GM12878 (cell line): ENCODE measurements at regions not wholly inside any gene's neighbourhood (a gene's known extent, or its start where the extent isn't known, plus 50 kb on each side); places are given as distances from the start of the nearest gene placed in this dataset.

Source experiments
- ATAC-seq: fragments of 200-7000 bp; cut with Tn5 transposase; 3 replicates; pipeline ENCODE4 v1.9.1; 2020; ENCODE audit warnings: mild to moderate bottlenecking, moderate library complexity
- BruUV-seq: library from RNA; stranded (reverse); fragments of 400-500 nt; replicated peaks from 2 replicates; lab custom pipeline; 2021; lab: Mats Ljungman, UMichigan
- CTCF ChIA-PET: fragments of 300-600 bp; sonication (Branson Sonifier 250); formaldehyde crosslinking; extraction: SDS; loops from one replicate; lab custom pipeline; 2021; ENCODE audit warnings: inconsistent platforms; lab: Yijun Ruan, JAX
- POLR2A ChIA-PET: fragments of 350-600 bp; formaldehyde crosslinking; extraction: SDS; loops from one replicate; lab custom pipeline; 2021; ENCODE audit warnings: inconsistent platforms; lab: Charles Lee
- RAD21 ChIA-PET: fragments of 300-600 bp; sonication (Branson Sonifier 250); formaldehyde crosslinking; loops from one replicate; lab custom pipeline; 2023; ENCODE audit warnings: antibody characterized with exemption; ENCODE audit not compliant: unreplicated experiment; lab: Charles Lee
- SMC1A ChIA-PET: fragments of 300-600 bp; sonication (Branson Sonifier 250); formaldehyde crosslinking; loops from one replicate; lab custom pipeline; 2023; ENCODE audit not compliant: unreplicated experiment, uncharacterized antibody; lab: Charles Lee
- DNase-seq: peaks from one replicate; pipeline ENCODE4 v3.0.0-alpha.2; 2011; ENCODE audit warnings: low read depth, low spot score
- FAIRE-seq: peaks from 3 replicates; lab custom pipeline; 2011; peaks lifted over from hg19 to GRCh38; lab: Jason Lieb, UNC
- H2AFZ ChIP-seq: 2 replicates; pipeline ENCODE4 v1.6.0; 2011; ENCODE audit warnings: low read depth, low read length, control low read depth; ENCODE audit not compliant: control insufficient read depth
- H3K27ac ChIP-seq: 2 replicates; pipeline ENCODE4 v1.5.1; 2011; ENCODE audit warnings: control low read depth; ENCODE audit not compliant: control insufficient read depth, insufficient read depth
- H3K27me3 ChIP-seq, 2 experiments: replicated peaks in 1 of 2; 2 replicates each; pipeline versions ENCODE4 v1.6.0 to v1.6.1; 2011; ENCODE audit warnings: low read length in 1 of 2; ENCODE audit not compliant: control insufficient read depth in 2 of 2, insufficient read depth in 2 of 2
- H3K36me3 ChIP-seq, 2 experiments: 2 replicates each; pipeline ENCODE4 v1.5.1; 2011; ENCODE audit warnings: low read length in 1 of 2; ENCODE audit not compliant: control insufficient read depth in 2 of 2, insufficient read depth in 2 of 2
- H3K4me1 ChIP-seq: 2 replicates; pipeline ENCODE4 v1.6.1; 2011; ENCODE audit warnings: mild to moderate bottlenecking, low read length, moderate library complexity, mixed read lengths; ENCODE audit not compliant: control insufficient read depth, insufficient read depth
- H3K4me2 ChIP-seq: 2 replicates; pipeline ENCODE4 v1.6.0; 2011; ENCODE audit warnings: control low read depth; ENCODE audit not compliant: control insufficient read depth, insufficient read depth
- H3K4me3 ChIP-seq: fragments of 200-600 bp; sonication (generic); 2 replicates; pipeline ENCODE4 v1.5.1; 2016
- H3K79me2 ChIP-seq: 2 replicates; pipeline ENCODE4 v1.6.0; 2011; ENCODE audit warnings: low read length; ENCODE audit not compliant: control insufficient read depth, insufficient read depth
- H3K9ac ChIP-seq: 2 replicates; pipeline ENCODE4 v1.8.0; 2011; ENCODE audit warnings: low read length, control low read depth, mixed read lengths; ENCODE audit not compliant: control insufficient read depth, insufficient read depth
- H3K9me3 ChIP-seq: replicated peaks from 3 replicates; pipeline ENCODE4 v1.5.1; 2011; ENCODE audit warnings: mild to moderate bottlenecking, low read length; ENCODE audit not compliant: control insufficient read depth, insufficient read depth
- H4K20me1 ChIP-seq: 2 replicates; pipeline ENCODE4 v1.6.0; 2011; ENCODE audit not compliant: control insufficient read depth, insufficient read depth
- BACH1 ChIP-seq: fragments of 450-650 bp; IDR thresholded peaks from 2 replicates; pipeline ENCODE4 v1.6.1; 2017; ENCODE audit warnings: mild to moderate bottlenecking, borderline replicate concordance
- CBFB ChIP-seq: IDR thresholded peaks from 2 replicates; pipeline ENCODE4 v1.6.1; 2016; ENCODE audit warnings: antibody characterized with exemption, low read depth
- CEBPB ChIP-seq, 2 experiments: fragments of 150-350 bp in 1 of 2; IDR thresholded peaks; 2 replicates each; pipeline ENCODE4 v1.6.1; 2012 to 2014; ENCODE audit warnings: low read depth in 2 of 2, low read length in 2 of 2, borderline replicate concordance in 1 of 2, inconsistent platforms in 1 of 2
- CREM ChIP-seq: IDR thresholded peaks from 2 replicates; pipeline ENCODE4 v1.6.1; 2014; ENCODE audit warnings: antibody characterized with exemption, low read depth
- EED ChIP-seq: sonication (generic); IDR thresholded peaks from 2 replicates; pipeline ENCODE4 v1.6.1; 2016; ENCODE audit warnings: antibody characterized with exemption, low read depth
- ETV6 ChIP-seq, 2 experiments: fragments of 450-650 bp in 1 of 2; IDR thresholded peaks in 1 of 2; conservative IDR thresholded peaks in 1 of 2; 2 replicates each; pipeline ENCODE4 v1.6.1; 2014; ENCODE audit warnings: antibody characterized with exemption in 1 of 2, borderline replicate concordance in 1 of 2, low read depth in 1 of 2, mild to moderate bottlenecking in 1 of 2, moderate library complexity in 1 of 2
- GATAD2B ChIP-seq: fragments of 450-650 bp; conservative IDR thresholded peaks from 2 replicates; pipeline ENCODE4 v1.6.1; 2017; ENCODE audit warnings: low read depth, mild to moderate bottlenecking, moderate library complexity
- HDAC2 ChIP-seq: fragments of 200-600 bp; sonication (generic); IDR thresholded peaks from 2 replicates; pipeline ENCODE4 v1.6.1; 2017
- JUNB ChIP-seq: IDR thresholded peaks from 2 replicates; pipeline ENCODE4 v1.6.1; 2016; ENCODE audit warnings: antibody characterized with exemption, mild to moderate bottlenecking
- KAT2A ChIP-seq: conservative IDR thresholded peaks from 2 replicates; pipeline ENCODE4 v1.6.1; 2011; ENCODE audit warnings: low read depth, low read length; ENCODE audit not compliant: control insufficient read depth
- KDM1A ChIP-seq: fragments of 200-600 bp; sonication (generic); IDR thresholded peaks from 2 replicates; pipeline ENCODE4 v1.6.1; 2016; ENCODE audit warnings: borderline replicate concordance
- MTA2 ChIP-seq: fragments of 450-650 bp; IDR thresholded peaks from 2 replicates; pipeline ENCODE4 v1.6.1; 2016; ENCODE audit warnings: low read depth, mild to moderate bottlenecking, moderate library complexity
- NFYA ChIP-seq: IDR thresholded peaks from 2 replicates; pipeline ENCODE4 v1.6.1; 2011; ENCODE audit warnings: low read depth, mild to moderate bottlenecking, low read length, improper control_type of control experiment, borderline replicate concordance
- NRF1 ChIP-seq: conservative IDR thresholded peaks from 2 replicates; pipeline ENCODE4 v1.6.1; 2011; ENCODE audit warnings: mild to moderate bottlenecking, low read depth, low read length, improper control_type of control experiment
- PAX5 ChIP-seq: IDR thresholded peaks from 2 replicates; pipeline ENCODE4 v1.6.1; 2011; ENCODE audit warnings: low read depth, low read length, borderline replicate concordance
- SIX5 ChIP-seq: IDR thresholded peaks from 2 replicates; pipeline ENCODE4 v1.6.1; 2011; ENCODE audit warnings: mild to moderate bottlenecking, low read depth, low read length, moderate library complexity; ENCODE audit not compliant: severe bottlenecking
- STAT1 ChIP-seq: fragments of 450-650 bp; conservative IDR thresholded peaks from 2 replicates; pipeline ENCODE4 v1.6.1; 2014; ENCODE audit warnings: antibody characterized with exemption, mild to moderate bottlenecking
- STAT3 ChIP-seq: IDR thresholded peaks from 2 replicates; pipeline ENCODE4 v1.6.1; 2011; ENCODE audit warnings: low read depth, low read length, improper control_type of control experiment
- TBL1XR1 ChIP-seq: IDR thresholded peaks from 2 replicates; pipeline ENCODE4 v1.6.1; 2012; ENCODE audit warnings: low read depth, low read length, improper control_type of control experiment
- TCF7 ChIP-seq: IDR thresholded peaks from 2 replicates; pipeline ENCODE4 v1.6.1; 2014; ENCODE audit warnings: antibody characterized with exemption, borderline replicate concordance
- WRNIP1 ChIP-seq: IDR thresholded peaks from 2 replicates; pipeline ENCODE4 v1.6.1; 2011; ENCODE audit warnings: low read depth, low read length, improper control_type of control experiment, borderline replicate concordance
- ZZZ3 ChIP-seq: IDR thresholded peaks from 2 replicates; pipeline ENCODE4 v1.6.1; 2011; ENCODE audit warnings: low read depth; ENCODE audit not compliant: control insufficient read depth, insufficient read length
- WGBS: methylation state at CpG from one replicate; pipeline ENCODE4 v1.1.6; 2016; ENCODE audit warnings: low lambda C conversion rate; ENCODE audit not compliant: insufficient replicate concordance, insufficient coverage; ENCODE audit errors: missing lambda C conversion rate; 5-methylcytosine and 5-hydroxymethylcytosine counted together
- in situ Hi-C: fragments of 300-500 bp; cut with MboI; formaldehyde crosslinking; loops from 9 replicates; pipeline ENCODE4 v1.14.3; 2018; ENCODE audit warnings: mixed read lengths
- intact Hi-C: fragments of 100-400 bp; cut with micrococcal nuclease; formaldehyde crosslinking; loops from one replicate; pipeline ENCODE4 v1.14.2; 2022; ENCODE audit not compliant: unreplicated experiment
- TF ChIP-seq, protein P1 (sequence below): IDR thresholded peaks from 2 replicates; pipeline ENCODE4 v1.6.1; 2012; ENCODE audit warnings: low read depth, low read length, improper control_type of control experiment

DNA sequence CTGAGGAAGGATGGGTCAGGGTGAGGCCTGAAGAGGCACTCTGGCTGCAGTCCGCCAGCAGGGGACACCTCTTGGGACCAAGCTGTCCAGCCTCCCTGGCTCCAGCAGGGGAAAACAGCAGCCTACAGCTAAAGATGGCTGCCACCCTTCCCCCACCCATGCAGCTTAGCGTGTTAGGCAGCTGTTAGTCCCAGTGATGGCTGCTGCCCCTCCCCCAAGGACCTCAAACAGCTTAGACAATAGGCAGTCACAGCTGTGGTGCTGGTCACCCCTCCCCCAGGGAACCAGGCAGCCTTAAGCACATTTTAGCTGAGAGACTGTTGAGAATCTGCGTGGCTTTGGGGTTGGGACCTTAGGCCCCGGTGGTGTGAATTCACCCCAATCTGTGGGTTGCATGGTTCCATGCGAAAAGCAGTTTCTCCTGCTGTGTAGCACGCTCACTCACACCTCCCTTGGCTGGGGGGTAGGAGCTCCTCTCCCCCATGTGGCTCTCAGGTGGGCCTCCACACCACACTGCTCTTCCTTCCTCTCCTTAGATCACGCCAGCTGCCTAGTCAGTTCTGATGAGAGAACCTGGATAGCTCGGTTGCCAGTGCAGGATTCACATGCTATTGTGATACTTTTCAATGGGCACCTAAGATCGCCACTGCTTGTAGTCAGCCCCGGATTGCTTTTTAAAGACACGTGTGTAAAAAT is 140.5 kb upstream of the CADPS start:
- BruUV-seq = no TSS peak
- no peak overlapping the region for H3K27ac ChIP-seq
- H2AFZ ChIP-seq = no peak overlapping the region
- POLR2A ChIA-PET = no interaction called here
- FAIRE-seq = no peak
- no peaks in the 10 kb centered on the region for H3K9me3 ChIP-seq
- no peak overlapping the region for H3K4me3 ChIP-seq
- H3K4me2 ChIP-seq = no peak overlapping the region
- no peaks in the 10 kb centered on the region for H3K4me1 ChIP-seq
- WGBS = 59% methylated on average over 11 of the region's 11 CpGs
- H4K20me1 ChIP-seq = no peaks in the 10 kb centered on the region
- RAD21 ChIA-PET = no interaction called here
- in situ Hi-C loops = no loop called here
- DNase-seq = no peak
- no peaks in the 10 kb centered on the region for H3K79me2 ChIP-seq
- no peak for ATAC-seq
- TF ChIP-seq EED = no peak
- no peak for TF ChIP-seq STAT3
- TF ChIP-seq SIX5 = no peak
- TF ChIP-seq CREM = no peak
- TF ChIP-seq GATAD2B = no peak
- TF ChIP-seq MTA2 = no peak
- no peak for TF ChIP-seq HDAC2
- TF ChIP-seq ZZZ3 = no peak
- TF ChIP-seq STAT1 = no peak
- no peak for TF ChIP-seq KAT2A
- H3K9ac ChIP-seq = no peak overlapping the region
- intact Hi-C loops = no loop called here
- H3K36me3 ChIP-seq = no peaks in the 10 kb centered on the region
- SMC1A ChIA-PET = no interaction called here
- CTCF ChIA-PET = no interaction called here
- H3K27me3 ChIP-seq = no peaks in the 10 kb centered on the region

DNA sequence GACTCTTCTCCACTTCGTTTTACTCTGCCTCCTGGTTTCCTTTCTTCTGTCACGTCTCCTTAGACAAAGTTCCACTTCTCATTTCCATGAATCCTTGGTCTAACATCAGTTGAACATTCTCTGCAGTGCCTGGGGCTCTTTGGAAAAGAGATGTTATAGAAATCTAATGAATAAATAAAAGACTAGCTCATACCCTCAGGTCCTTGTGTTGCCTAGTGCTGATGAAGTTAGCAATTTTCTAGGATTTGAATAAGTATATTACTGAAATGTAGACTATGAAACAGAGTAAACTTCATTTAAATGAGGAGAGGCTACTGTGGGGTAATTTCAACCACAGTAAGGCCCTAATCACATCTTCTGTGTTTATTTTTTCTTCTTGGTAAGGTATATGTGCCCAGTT is 146.9 kb upstream of the CADPS start:
- ATAC-seq (no peak), DNase-seq (no peak), FAIRE-seq (no peak)
- RAD21 ChIA-PET = no interaction called here
- H3K27me3 ChIP-seq = no peaks in the 10 kb centered on the region
- no peak overlapping the region for H3K9ac ChIP-seq
- POLR2A ChIA-PET = no interaction called here
- no peak overlapping the region for H3K27ac ChIP-seq
- no peak overlapping the region for H2AFZ ChIP-seq
- no peaks in the 10 kb centered on the region for H3K4me1 ChIP-seq
- H3K79me2 ChIP-seq = no peaks in the 10 kb centered on the region
- BruUV-seq = no TSS peak
- H3K4me3 ChIP-seq = no peak overlapping the region
- no peaks in the 10 kb centered on the region for H3K9me3 ChIP-seq
- SMC1A ChIA-PET = no interaction called here
- no peaks in the 10 kb centered on the region for H3K36me3 ChIP-seq
- intact Hi-C loops = no loop called here
- CTCF ChIA-PET = no interaction called here
- no peak overlapping the region for H3K4me2 ChIP-seq
- 0% methylated on average over 2 of the region's 2 CpGs for WGBS
- in situ Hi-C loops = no loop called here
- no peaks in the 10 kb centered on the region for H4K20me1 ChIP-seq
- TF ChIP-seq NFYA = no peak
- no peak for TF ChIP-seq KDM1A
- TF ChIP-seq CBFB = no peak
- no peak for TF ChIP-seq ETV6 (conservative IDR thresholded peaks at IDR 0.05 in 1 of 2, IDR thresholded peaks at IDR 0.05 in 1 of 2; ENCODE audit: borderline replicate concordance in 1 of 2, low read depth in 1 of 2)
- TF ChIP-seq, protein P1, sequence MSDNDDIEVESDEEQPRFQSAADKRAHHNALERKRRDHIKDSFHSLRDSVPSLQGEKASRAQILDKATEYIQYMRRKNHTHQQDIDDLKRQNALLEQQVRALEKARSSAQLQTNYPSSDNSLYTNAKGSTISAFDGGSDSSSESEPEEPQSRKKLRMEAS = no peak
- no peak for TF ChIP-seq JUNB
- TF ChIP-seq WRNIP1 = no peak
- no peak for TF ChIP-seq NRF1
- TF ChIP-seq TCF7 = no peak
- TF ChIP-seq TBL1XR1 = no peak
- TF ChIP-seq BACH1 = no peak
- TF ChIP-seq CEBPB (IDR thresholded peaks at IDR 0.05; ENCODE audit: borderline replicate concordance in 1 of 2, low read depth in 2 of 2, low read length in 2 of 2) = no peak
- TF ChIP-seq PAX5 = no peak
